ENCODE measurements at regions not wholly inside any gene's neighbourhood (a gene's known extent, or its start where the extent isn't known, plus 50 kb on each side); places are given as distances from the start of the nearest gene placed in this dataset.
A peak's percentile ranks its signal among the peaks of the same experiment; 100 is the strongest.

- no peak for DNase-seq (ENCODE audit: low read depth in 3 of 3)
Observed at GRCh38 chr2:147068071-147068470, 776.8 kb upstream of the ACVR2A start.

GRCh38 chr2:147067136-147067535 lies 777.7 kb upstream of the ACVR2A start:
- no peak for DNase-seq (ENCODE audit: low read depth in 3 of 3)

- no peak for DNase-seq (ENCODE audit: low read depth in 3 of 3)
Observed at GRCh38 chr2:147062073-147062472, 782.8 kb upstream of the ACVR2A start.

- no peak for DNase-seq (ENCODE audit: low read depth in 3 of 3)
Observed at GRCh38 chr2:147061269-147061668, 783.6 kb upstream of the ACVR2A start.

GRCh38 chr2:147057892-147058490 lies 786.8 kb upstream of the ACVR2A start:
- DNase-seq (ENCODE audit: low read depth in 3 of 3): no peak

GRCh38 chr2:147051814-147052213 lies 793.0 kb upstream of the ACVR2A start:
- no peak for DNase-seq (ENCODE audit: low read depth in 3 of 3)

- no peak for DNase-seq (ENCODE audit: low read depth in 3 of 3)
Observed at GRCh38 chr2:147051248-147051647, 793.6 kb upstream of the ACVR2A start.

- no peak for DNase-seq (ENCODE audit: low read depth in 3 of 3)
Observed at GRCh38 chr2:147049957-147050356, 794.9 kb upstream of the ACVR2A start.

GRCh38 chr2:147046473-147046872 lies 798.4 kb upstream of the ACVR2A start:
- DNase-seq (ENCODE audit: low read depth in 3 of 3): no peak

- peak; percentile 2 to 44 (median 18) for DNase-seq (ENCODE audit: low read depth in 3 of 3)
Observed at GRCh38 chr2:147045113-147045512, 799.7 kb upstream of the ACVR2A start.

- DNase-seq (ENCODE audit: low read depth in 3 of 3): no peak
Observed at GRCh38 chr2:147041121-147041494, 803.7 kb upstream of the ACVR2A start.

- no peak for DNase-seq (ENCODE audit: low read depth in 3 of 3)
Observed at GRCh38 chr2:147040298-147041120, 804.3 kb upstream of the ACVR2A start.

GRCh38 chr2:147037048-147037447 lies 807.8 kb upstream of the ACVR2A start:
- no peak for DNase-seq (ENCODE audit: low read depth in 3 of 3)

- no peak for DNase-seq (ENCODE audit: low read depth in 3 of 3)
Observed at GRCh38 chr2:147033044-147033443, 811.8 kb upstream of the ACVR2A start.

GRCh38 chr2:147031897-147032296 lies 812.9 kb upstream of the ACVR2A start:
- DNase-seq (ENCODE audit: low read depth in 3 of 3): no peak

GRCh38 chr2:147030966-147031720 lies 813.7 kb upstream of the ACVR2A start:
- no peak for DNase-seq (ENCODE audit: low read depth in 3 of 3)

GRCh38 chr2:147027436-147027835 lies 817.4 kb upstream of the ACVR2A start:
- DNase-seq (ENCODE audit: low read depth in 3 of 3): no peak

GRCh38 chr2:147026664-147027295 lies 818.0 kb upstream of the ACVR2A start:
- no peak for DNase-seq (ENCODE audit: low read depth in 3 of 3)

GRCh38 chr2:147025646-147026585 lies 818.9 kb upstream of the ACVR2A start:
- no peak for DNase-seq (ENCODE audit: low read depth in 3 of 3)

GRCh38 chr2:147019311-147019710 lies 825.5 kb upstream of the ACVR2A start:
- DNase-seq (ENCODE audit: low read depth in 3 of 3): no peak
